GM21447 (cell line): ENCODE measurements at regions not wholly inside any gene's neighbourhood (a gene's known extent, or its start where the extent isn't known, plus 50 kb on each side); places are given as distances from the start of the nearest gene placed in this dataset.

ENCODE experiments used
- ATAC-seq: cut with Tn5 transposase; IDR thresholded peaks from one replicate; pipeline ENCODE4 v1.9.1; 2021; ENCODE audit not compliant: unreplicated experiment

- no peak for ATAC-seq
Observed at GRCh38 chr6:90406142-90406794, 109.6 kb upstream of the BACH2 start.

- ATAC-seq: no peak
Observed at GRCh38 chr6:90403489-90404381, 107.1 kb upstream of the BACH2 start.

- ATAC-seq: no peak
Observed at GRCh38 chr6:90402831-90403192, 106.2 kb upstream of the BACH2 start.

GRCh38 chr6:90401933-90402830 is 105.5 kb upstream of the BACH2 start:
- ATAC-seq: no peak

GRCh38 chr6:90399970-90400369 is 103.3 kb upstream of the BACH2 start:
- ATAC-seq: no peak

GRCh38 chr6:90397929-90398674 is 101.5 kb upstream of the BACH2 start:
- peak; percentile 69 for ATAC-seq

- ATAC-seq: no peak
Observed at GRCh38 chr6:90397047-90397446, 100.4 kb upstream of the BACH2 start.

GRCh38 chr6:90393232-90393884 is 96.7 kb upstream of the BACH2 start:
- peak; percentile 68 for ATAC-seq

- ATAC-seq: no peak
Observed at GRCh38 chr6:90390379-90390778, 93.7 kb upstream of the BACH2 start.

- no peak for ATAC-seq
Observed at GRCh38 chr6:90388395-90388794, 91.8 kb upstream of the BACH2 start.

GRCh38 chr6:90387826-90388225 is 91.2 kb upstream of the BACH2 start:
- no peak for ATAC-seq

GRCh38 chr6:90387383-90387775 is 90.7 kb upstream of the BACH2 start:
- no peak for ATAC-seq

GRCh38 chr6:90386399-90387382 is 90.0 kb upstream of the BACH2 start:
- ATAC-seq: no peak

- no peak for ATAC-seq
Observed at GRCh38 chr6:90385759-90386313, 89.2 kb upstream of the BACH2 start.

GRCh38 chr6:90384720-90385119 is 88.1 kb upstream of the BACH2 start:
- ATAC-seq: no peak

- peak; percentile 59 for ATAC-seq
Observed at GRCh38 chr6:90383196-90383822, 86.7 kb upstream of the BACH2 start.

GRCh38 chr6:90382760-90383159 is 86.1 kb upstream of the BACH2 start:
- ATAC-seq: no peak
